ENCODE measurements at regions not wholly inside any gene's neighbourhood (a gene's known extent, or its start where the extent isn't known, plus 50 kb on each side); places are given as distances from the start of the nearest gene placed in this dataset.
"Not testable (repeated sequence)": the region's sequence is repeated elsewhere in the genome, so short reads cannot be mapped to it uniquely, and the experiment has no call there.

DNA sequence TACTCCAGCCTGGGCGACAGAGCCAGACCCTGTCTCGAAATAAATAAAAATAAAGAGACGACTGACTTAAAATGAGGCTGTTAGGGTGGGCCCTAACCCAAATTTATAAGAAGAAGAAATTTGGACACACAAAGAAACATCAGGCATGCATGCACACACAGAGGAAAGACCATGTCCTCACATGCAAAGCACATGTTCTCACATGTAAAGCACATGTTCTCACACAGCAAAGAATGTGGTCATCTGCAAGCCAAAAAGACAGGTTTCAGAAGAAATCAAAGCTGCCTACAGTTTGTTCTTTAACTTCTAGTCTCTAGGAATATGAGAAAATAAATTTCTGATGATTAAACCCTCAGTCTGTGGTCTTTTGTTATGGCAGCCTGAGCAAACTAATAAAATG, 132.3 kb upstream of the CRIM1 start:
- DNase-seq = no peak

DNA sequence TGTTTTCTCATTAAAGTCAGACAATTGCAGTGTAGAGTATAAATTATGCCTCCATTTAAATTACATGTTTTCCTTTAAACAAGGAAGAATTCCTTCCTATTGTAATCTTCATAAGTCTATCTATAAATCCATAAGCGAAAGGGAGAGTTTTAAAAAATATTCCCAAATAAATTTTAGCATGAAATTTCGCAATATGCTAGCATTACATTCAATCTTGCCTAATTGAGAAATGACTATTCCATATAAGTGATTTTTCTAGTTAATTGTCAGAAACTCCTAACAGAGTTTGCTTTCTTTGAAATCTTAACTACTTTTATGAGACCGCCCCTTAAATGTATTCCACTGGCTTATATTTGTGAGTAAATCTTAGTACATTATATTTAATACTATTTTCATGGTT, 133.1 kb upstream of the CRIM1 start:
- no peak for DNase-seq

DNA sequence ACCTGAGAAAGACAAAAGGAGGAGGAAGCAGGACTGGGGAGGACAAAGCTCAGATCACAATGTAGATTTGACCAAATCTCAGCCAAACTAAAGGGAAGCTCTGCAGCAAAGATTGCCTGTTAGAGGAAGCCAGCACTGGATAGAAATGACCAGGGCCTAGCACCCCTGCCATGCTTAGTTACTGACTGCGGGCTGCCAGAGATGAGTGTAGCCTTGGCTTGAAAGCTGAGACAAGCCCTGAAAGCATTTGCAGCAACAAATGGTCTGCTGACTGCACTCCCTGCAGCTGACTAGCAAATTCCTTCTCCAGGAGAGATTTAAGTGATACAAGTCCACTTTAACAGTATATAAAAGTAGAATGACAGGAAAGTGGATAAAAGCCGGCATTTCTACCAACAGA, 140.9 kb upstream of the CRIM1 start:
- no peak for DNase-seq

DNA sequence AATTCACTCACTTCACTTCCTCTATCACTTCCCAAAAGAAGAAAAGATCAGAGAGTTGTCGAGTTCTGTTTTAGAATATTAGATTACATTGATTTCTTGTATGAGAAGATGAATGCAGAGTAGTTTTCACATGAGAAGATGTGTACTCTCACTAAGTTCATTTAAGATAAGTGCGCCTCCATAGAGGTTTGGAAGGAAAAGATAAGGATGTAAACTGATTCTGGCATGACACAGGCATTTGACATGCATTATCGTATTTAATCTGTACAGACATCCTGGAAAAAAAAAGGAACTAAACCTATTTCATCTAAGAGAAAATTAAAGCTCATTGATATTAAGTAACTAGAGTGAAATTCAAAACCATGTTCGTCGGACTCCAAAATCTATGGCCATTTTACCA, 152.2 kb upstream of the CRIM1 start:
- no peak for DNase-seq

DNA sequence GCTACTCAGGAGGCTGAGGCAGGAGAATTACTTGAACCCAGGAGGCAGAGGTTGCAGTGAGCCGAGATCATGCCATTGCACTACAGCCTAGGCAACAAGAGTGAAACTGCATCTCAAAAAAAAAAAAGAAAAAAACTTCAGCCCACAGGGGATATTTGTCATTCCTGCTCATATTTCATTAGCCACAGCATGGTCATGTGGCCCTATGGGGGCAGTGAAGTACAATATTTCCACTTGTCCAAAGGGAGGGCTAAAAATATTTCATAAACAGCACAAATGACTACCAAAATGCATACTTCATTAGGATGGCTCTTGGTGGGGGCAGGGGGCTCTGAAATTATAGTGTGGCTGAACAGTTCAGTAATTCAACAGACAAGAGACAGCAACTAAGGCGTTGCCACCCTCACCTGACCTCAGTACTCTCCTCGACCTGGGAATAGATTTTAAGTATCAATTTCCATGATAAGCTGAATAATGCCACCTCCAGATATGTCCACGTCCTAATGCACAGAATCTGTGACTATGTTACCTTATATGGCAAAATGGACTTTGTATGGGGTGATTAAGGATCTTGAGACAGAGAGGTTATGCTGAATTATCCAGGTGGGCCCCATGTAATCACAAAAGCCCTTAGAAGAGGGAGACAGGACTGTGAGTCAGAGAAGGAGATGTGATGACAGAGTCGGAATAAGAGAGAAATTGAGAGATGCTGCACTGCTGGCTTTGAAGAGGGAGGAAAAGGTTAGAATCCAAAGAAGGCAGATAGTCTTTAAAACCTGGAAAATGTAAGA, 158.2 kb upstream of the CRIM1 start:
- no peak for DNase-seq

DNA sequence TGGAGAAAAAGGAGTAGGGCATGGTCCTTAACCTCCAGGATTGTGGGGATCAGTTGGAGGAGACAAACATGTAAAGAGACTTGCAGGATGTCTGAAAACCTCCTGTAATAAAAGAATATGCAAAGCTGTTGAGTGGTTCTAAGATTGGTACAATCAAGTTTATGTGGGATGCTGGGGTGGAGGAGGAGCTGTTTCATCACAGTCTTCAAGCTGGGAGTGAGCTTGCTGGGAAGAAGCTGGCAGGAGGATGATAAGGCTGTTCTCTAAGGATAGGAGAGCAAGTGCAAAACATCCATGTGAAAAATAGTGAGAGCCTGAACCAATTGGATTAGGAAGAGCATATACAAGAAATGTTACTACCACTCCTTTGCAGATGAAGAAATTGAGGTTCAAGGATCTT, 161.9 kb upstream of the CRIM1 start:
- DNase-seq = no peak

DNA sequence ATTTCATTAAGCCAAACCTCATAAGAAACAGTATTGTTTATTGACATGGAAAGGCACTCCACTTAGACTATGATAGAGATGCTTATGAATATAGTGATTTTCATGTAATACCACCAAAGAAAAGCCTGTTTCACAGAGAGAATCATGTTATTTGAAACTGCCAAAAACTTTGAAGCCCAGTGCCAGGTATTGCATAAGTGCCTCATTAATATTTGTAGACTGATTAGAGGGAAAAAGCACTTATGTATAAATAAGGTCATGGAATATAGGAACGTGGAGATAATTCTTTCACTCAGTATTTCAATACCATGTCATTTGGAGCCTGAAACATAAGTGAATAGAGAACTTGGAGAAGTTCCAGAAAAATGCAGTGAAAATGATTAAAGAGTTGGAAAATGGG, 162.6 kb upstream of the CRIM1 start:
- DNase-seq = no peak

DNA sequence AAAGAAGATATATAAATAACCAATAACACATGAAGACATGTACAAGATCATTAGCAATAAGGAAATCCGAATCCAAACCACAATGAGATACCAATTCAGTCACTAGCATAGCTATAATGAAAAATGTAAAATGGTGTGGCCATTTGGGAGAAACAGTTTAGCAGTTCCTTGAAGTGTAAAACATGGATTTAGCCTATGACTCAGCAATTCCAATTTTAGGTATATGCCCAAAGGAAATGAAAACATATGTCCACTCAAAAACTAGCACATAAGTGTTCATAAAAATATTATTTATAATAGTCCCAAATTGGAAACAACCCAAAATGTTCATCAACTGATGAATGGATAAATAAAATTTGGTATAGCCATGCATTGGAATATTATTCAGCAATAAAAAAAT, 165.5 kb upstream of the CRIM1 start:
- DNase-seq = no peak

DNA sequence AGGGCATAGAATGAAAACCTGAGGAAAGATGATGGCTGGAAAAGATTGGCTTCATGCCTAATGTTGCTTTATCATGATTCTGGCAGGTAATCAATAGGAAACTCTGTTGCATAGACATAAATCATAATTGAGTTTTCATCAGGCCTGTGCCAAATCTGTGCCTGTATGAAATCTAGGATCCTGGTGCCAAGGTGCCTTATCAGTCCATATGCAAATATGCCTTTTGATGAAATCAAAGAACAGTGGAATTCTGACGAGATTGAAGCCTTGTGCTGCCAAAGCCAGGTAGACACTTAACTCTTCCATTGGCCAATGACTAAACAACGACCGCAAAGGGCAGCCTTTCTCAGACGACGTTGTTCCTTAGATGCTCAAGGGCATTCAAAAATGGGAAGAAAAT, 170.0 kb upstream of the CRIM1 start:
- DNase-seq = no peak

DNA sequence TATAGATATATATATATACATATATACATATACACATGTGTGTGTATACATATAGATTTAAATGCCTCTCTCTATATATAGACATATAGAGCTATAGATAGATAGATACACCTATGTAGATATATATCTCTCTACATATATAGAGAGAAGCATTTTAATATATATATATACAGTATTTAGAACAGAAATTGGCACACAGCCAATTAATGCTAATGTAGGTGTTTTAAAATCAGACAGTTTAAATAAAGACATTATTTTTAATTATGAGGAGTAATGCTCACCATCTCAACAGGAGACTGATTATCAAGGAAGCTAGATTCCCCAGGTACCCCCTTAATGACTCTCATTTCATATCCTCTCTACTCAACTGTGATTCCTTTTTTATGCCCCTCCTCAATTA, 170.7 kb upstream of the CRIM1 start:
- DNase-seq = no peak

DNA sequence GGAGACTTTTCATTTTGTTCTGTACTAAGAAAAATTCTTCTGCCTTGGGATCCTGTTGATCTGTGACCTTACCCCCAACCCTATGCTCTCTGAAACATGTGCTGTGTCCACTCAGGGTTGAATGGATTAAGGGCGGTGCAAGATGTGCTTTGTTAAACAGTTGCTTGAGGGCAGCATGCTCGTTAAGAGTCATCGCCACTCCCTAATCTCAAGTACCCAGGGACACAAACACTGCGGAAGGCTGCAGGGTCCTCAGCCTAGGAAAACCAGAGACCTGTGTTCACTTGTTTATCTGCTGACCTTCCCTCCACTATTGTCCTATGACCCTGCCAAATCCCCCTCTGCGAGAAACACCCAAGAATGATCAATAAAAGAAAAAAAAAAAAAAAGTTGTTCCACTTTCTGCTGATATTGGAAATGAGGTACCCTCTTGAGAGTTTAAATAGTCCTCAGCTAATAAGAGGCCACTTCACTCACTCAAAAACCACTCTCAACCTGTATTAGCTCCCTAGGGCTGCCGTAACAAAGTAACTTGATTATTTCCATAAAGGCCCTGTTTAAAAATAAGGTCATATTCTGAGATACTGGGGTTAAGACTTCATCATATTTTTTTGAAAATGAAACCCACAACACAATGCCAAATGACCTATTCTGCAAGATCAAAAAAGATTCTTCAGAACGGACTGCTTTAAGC, 174.6 kb upstream of the CRIM1 start:
- DNase-seq = not testable (repeated sequence)

DNA sequence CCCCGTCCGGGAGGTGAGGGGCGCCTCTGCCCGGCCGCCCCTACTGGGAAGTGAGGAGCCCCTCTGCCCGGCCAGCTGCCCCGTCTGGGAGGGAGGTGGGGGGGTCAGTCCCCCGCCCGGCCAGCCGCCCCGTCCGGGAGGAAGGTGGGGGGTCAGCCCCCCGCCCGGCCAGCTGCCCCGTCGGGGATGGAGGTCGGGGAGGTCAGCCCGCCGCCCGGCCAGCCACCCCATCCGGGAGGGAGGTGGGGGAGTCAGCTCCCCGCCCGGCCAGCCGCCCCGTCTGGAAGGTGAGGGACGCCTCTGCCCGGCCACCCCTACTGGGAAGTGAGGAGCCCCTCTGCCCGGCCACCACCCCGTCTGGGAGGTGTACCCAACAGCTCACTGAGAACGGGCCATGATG, 175.3 kb upstream of the CRIM1 start:
- not testable (repeated sequence) for DNase-seq

DNA sequence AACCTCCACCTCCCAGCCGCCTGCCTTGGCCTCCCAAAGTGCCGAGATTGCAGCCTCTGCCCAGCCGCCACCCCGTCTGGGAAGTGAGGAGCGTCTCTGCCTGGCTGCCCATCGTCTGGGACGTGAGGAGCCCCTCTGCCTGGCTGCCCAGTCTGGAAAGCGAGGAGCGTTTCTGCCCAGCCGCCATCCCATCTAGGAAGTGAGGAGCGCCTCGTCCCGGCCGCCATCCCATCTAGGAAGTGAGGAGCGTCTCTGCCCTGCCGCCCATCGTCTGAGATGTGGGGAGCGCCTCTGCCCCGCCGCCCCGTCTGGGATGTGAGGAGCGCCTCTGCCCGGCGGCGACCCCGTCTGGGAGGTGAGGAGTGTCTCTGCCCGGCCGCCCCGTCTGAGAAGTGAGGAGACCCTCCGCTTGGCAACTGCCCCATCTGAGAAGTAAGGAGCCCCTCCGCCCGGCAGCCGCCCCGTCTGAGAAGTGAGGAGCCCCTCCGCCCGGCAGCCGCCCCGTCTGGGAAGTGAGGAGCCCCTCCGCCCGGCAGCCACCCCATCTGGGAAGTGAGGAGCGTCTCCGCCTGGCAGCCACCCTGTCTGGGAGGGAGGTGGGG, 175.8 kb upstream of the CRIM1 start:
- not testable (repeated sequence) for DNase-seq

DNA sequence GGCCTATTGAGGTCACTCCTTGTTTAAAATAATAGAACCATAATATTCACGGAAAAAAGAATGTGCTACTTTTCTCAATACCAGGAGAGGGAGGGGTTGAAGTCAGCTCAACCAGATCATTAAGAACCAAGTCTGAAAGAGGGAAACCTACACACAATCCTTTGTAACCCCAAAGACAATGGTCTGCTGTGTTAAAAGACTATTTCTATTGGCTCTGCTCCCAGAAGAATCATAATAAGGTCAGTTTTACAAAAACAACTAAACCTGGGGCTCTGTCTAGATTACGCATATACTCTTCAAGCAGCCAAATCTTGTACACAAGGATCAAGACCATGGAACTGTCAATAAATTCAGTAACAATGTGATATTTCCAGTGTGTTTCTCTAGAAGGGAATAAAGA, 177.2 kb upstream of the CRIM1 start:
- DNase-seq = no peak

DNA sequence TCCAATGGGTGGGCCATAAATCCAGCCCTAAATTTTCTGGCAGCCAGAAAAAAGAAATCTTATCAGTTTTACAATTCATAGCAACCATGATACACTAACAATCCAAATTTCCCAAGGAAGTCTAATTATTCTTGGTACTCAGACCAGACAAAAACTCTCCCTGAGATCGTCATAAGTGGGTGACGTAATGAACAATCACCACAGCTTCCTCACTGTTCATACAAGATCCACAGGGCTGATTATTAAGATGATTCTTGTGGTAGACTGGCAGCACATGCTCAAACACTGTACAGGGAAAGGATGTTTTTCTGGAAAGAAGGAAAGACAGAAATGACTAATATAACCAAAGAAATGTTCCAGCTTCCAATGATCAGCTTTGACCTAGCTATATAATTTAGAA, 178.3 kb upstream of the CRIM1 start:
- DNase-seq = no peak

DNA sequence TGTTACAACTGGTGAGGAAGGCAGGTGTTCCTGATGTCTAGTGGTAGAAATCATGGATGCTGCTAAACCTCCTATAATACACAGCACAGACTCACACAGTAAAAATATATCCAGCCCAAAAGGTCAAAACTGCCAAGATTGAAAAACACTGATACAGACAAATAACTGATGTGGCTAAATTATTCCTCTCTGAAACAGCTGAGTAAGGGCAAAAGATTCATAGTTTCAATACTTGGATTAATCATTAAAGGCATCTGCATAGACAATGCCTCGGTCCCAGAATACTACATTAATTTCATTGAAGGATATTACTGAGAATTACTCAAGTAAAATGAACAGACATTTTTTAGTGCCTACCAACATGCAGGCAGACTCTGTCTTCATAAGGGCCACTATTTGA, 180.7 kb upstream of the CRIM1 start:
- no peak for DNase-seq

DNA sequence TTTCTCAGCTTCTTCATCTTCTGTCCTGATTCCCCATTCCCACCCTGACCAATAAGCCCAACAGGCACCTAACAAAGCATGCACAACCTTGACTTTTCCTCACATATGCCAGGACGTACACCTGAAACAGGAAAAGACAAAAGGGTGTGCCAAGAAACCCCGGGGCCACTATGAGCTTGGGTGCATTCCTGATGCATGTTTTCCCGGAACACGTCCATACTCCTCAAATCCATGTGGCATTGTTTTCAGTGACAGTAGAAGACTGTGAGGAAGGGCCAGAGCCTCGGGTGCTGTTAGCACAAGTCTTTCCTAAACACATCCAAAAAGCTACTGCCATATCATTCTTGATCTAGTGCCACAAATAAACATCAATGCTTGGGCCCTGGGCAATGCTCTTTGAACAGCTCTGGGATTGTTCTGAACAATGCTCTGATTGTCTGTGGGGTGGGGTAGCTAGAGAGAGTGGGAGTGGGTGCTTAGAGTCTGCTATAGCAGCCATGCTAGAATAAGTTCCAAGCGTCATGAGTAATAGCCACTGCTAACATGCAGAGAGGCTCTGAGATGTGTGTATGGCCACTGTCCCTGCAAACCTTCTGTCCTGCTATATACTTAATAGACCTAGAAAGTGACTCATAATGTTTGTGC, 181.7 kb upstream of the CRIM1 start:
- DNase-seq = no peak

DNA sequence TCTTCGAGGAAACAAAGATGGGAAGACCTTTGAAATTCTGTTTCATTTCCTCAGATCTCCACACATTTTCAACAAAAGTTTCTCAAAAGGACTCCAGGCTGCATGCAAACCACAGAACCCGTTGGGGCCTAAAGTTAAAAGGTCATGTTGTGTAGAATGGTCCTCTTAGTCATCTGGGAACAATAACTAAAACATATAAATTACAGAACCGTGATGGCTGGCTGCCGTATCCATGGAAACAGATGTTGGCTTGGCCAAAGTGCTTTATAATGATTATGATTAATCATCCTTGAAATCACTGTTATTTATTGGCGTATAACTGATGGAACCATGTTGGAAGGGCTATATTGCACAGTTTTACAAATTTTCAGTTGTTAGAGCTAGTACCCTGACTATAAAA, 182.8 kb upstream of the CRIM1 start:
- DNase-seq = no peak

DNA sequence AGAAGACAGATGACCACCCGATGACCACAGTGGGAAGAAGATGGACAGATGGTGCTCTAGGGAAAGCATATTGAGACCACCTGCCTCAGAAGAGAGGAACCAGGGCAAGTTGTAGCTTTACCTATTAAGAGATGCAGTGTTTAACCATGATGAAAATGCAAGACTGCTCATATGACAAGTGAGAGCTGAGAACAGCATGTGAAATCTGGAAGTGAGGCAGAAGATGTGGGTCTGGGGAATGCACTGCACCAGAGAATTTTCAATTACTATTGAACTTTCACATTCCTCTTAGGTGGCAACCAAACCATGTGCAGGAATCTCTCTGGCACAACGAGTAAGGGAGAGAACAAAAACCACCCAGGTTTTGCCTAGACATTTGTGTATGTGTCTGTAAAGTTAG, 184.8 kb upstream of the CRIM1 start:
- no peak for DNase-seq

DNA sequence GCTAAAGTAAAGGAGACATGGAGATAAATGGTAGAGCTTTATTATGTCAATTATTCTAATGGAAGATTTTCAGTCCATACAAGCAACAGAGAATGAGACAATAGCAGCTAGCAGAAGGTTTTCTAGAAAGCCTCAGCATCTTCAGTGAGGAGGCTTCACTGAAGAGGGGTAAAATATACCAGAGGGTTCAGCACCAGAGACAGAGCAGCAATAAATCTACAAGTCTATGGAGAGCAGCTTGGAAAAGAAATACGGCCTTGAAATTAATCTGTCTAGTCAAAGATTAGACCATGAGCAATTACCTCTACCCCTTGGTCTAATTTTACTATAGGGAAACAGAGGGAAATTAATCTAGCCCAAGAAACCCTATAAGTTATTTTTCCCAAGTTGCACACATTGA, 185.7 kb upstream of the CRIM1 start:
- peak; percentile 13 for DNase-seq

DNA sequence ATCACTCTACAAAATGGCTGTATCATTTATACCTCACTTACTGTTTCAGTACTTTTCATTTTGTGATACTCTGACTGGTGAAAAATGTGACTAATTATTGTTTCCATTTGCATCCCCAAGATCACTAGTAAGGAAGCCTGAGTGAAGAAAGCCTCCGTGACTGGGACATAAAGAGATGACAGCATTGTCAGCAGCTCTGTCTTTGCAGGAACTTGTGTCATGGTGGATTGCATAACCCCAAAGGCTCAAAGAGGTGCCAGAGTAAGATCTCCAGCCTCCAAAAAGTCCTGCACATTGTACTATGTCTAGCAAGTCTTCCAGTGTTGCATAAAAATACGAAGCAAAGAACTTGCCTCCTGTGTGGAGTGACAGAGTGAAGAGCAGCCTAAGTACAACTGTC, 187.5 kb upstream of the CRIM1 start:
- DNase-seq = no peak

DNA sequence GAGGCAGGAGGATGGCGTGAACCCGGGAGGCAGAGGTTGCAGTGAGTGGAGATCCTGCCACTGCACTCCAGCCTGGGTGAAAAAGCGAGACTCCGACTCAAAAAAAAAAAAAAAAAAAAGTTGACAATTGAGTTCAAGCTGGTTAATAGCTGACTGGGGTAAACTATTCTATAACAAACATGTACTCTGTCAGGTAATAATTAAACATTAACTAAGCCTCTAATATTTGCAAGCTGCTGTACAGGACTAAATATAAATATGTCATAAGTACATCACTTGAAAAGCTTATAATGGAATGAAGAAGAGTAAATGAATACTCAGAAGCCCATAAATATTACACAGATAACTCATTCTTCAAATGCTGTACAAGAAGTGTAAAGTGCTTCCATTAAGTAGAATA, 190.4 kb upstream of the CRIM1 start:
- DNase-seq = no peak

DNA sequence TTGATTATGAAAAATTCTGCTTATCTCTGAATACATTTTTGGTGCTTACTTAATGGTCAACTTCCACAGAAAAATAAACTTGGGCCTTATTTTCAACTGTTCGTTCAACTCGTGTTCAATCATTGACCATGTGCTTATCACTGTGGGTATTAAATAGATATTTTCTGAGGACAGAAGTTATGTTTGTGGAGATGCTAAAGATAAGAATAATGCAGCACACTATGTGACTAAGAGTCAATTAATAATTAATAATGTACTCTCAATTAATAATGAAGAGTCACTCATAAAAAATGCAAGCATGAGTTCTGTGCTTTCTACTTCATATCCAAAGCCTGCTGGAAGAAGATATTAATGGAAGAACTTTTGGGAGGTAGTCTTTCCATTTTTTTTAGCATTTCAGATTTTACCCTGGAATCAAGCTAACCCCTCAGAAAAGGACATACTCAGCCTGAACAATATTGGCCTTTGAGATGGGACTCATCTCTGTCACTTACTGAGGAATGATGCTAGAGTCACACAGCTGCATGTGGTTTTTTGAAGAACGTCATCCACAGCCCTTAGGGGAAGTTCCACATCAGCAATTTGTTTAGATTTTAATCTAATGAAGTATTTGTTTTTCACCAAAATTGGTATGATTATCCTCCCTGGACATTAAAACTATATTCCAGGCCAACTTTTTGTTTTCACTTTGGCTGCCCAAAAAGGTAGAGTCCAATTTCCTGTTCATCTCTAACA, 191.9 kb upstream of the CRIM1 start:
- no peak for DNase-seq
